H1 (cell line): ENCODE measurements at regions not wholly inside any gene's neighbourhood (a gene's known extent, or its start where the extent isn't known, plus 50 kb on each side); places are given as distances from the start of the nearest gene placed in this dataset.

ENCODE experiments used
- CTCF ChIA-PET: fragments of 300-600 bp; sonication (Branson Sonifier 250); formaldehyde crosslinking; loops from one replicate; lab custom pipeline; 2021; ENCODE audit not compliant: partially characterized antibody; lab: Charles Lee
- POLR2A ChIA-PET: fragments of 300-600 bp; sonication (Branson Sonifier 250); formaldehyde crosslinking; loops from one replicate; lab custom pipeline; 2021; ENCODE audit warnings: inconsistent platforms; ENCODE audit not compliant: partially characterized antibody; lab: Charles Lee
- DNase-seq, 2 experiments: peaks; one replicate each; pipeline versions ENCODE4 v3.0.0 to v3.0.0-alpha.2; 2010 to 2022; ENCODE audit warnings: low spot score in 2 of 2, low read depth in 1 of 2, mixed read lengths in 1 of 2
- FAIRE-seq: peaks from 2 replicates; lab custom pipeline; 2011; peaks lifted over from hg19 to GRCh38; lab: Jason Lieb, UNC
- H2AFZ ChIP-seq: 2 replicates; pipeline ENCODE4 v1.8.1; 2012; ENCODE audit warnings: low read length, inconsistent platforms
- H2AK5ac ChIP-seq: 2 replicates; pipeline ENCODE4 v1.6.1; 2013; ENCODE audit warnings: low read depth, low read length
- H2BK120ac ChIP-seq: replicated peaks from 2 replicates; pipeline ENCODE3; 2013; ENCODE audit warnings: low read depth, low read length, inconsistent platforms
- H2BK12ac ChIP-seq: 2 replicates; pipeline ENCODE4 v1.6.1; 2013; ENCODE audit warnings: low read depth, low read length
- H2BK15ac ChIP-seq: 2 replicates; pipeline ENCODE4 v1.6.1; 2013; ENCODE audit warnings: low read length
- H2BK20ac ChIP-seq: 2 replicates; pipeline ENCODE4 v1.6.1; 2013; ENCODE audit warnings: low read length
- H2BK5ac ChIP-seq: 2 replicates; pipeline ENCODE4 v1.6.1; 2013; ENCODE audit warnings: low read depth, low read length
- H3K14ac ChIP-seq: 2 replicates; pipeline ENCODE4 v1.6.1; 2013; ENCODE audit warnings: inconsistent platforms; ENCODE audit not compliant: insufficient read length
- H3K18ac ChIP-seq: 2 replicates; pipeline ENCODE4 v1.6.1; 2013; ENCODE audit warnings: low read length; ENCODE audit errors: extremely low read depth
- H3K23ac ChIP-seq: 2 replicates; pipeline ENCODE4 v1.6.1; 2013; ENCODE audit warnings: inconsistent platforms; ENCODE audit not compliant: insufficient read length
- H3K23me2 ChIP-seq: 2 replicates; pipeline ENCODE4 v1.6.1; 2013; ENCODE audit warnings: low read depth, low read length
- H3K27ac ChIP-seq: 2 replicates; pipeline ENCODE4 v1.6.1; 2011; ENCODE audit warnings: low read depth, low read length, inconsistent platforms
- H3K27me3 ChIP-seq, 4 experiments: replicated peaks in 1 of 4; 1 replicate in 1 of 4; 2 replicates in 3 of 4; pipeline versions ENCODE4 v1.6.1 to v1.8.1; 2011 to 2013; ENCODE audit warnings: low read length in 3 of 4, mild to moderate bottlenecking in 3 of 4, inconsistent platforms in 2 of 4, mixed read lengths in 2 of 4, moderate library complexity in 1 of 4; ENCODE audit not compliant: control insufficient read depth in 3 of 4, insufficient read depth in 3 of 4; ENCODE audit errors: extremely low read depth in 1 of 4
- H3K36me3 ChIP-seq, 4 experiments: 2 replicates each; pipeline versions ENCODE4 v1.6.1 to v1.8.1; 2011 to 2013; ENCODE audit warnings: mild to moderate bottlenecking in 4 of 4, low read length in 3 of 4, moderate library complexity in 2 of 4, control low read depth in 1 of 4, inconsistent platforms in 1 of 4; ENCODE audit not compliant: insufficient read depth in 4 of 4, control insufficient read depth in 2 of 4
- H3K4ac ChIP-seq: replicated peaks from 2 replicates; pipeline ENCODE3; 2013; ENCODE audit warnings: low read length, low read depth, mixed read lengths, inconsistent platforms; ENCODE audit not compliant: insufficient read length
- H3K4me1 ChIP-seq, 4 experiments: replicated peaks in 1 of 4; 1 replicate in 1 of 4; 2 replicates in 3 of 4; pipeline versions ENCODE4 v1.6.1 to v1.8.1; 2011 to 2013; ENCODE audit warnings: low read length in 3 of 4, inconsistent platforms in 2 of 4, mixed read lengths in 1 of 4; ENCODE audit not compliant: insufficient read depth in 4 of 4, control insufficient read depth in 3 of 4
- H3K4me2 ChIP-seq, 2 experiments: 2 replicates each; pipeline versions ENCODE4 v1.6.1 to v1.8.1; 2011 to 2013; ENCODE audit warnings: low read depth in 2 of 2, low read length in 2 of 2, control low read depth in 1 of 2, inconsistent platforms in 1 of 2, mild to moderate bottlenecking in 1 of 2; ENCODE audit not compliant: insufficient read depth in 1 of 2
- H3K4me3 ChIP-seq, 4 experiments: fragments of 200-600, 300-600 bp in 1 of 4; sonication (generic), shearing (Covaris generic), sonication (Bioruptor Twin) in 1 of 4; 2 replicates each; pipeline versions ENCODE4 v1.5.1 to v1.8.1; 2011 to 2016; ENCODE audit warnings: low read length in 4 of 4, low read depth in 3 of 4, control low read depth in 2 of 4, inconsistent platforms in 2 of 4, mild to moderate bottlenecking in 2 of 4, mixed read lengths in 1 of 4, moderate library complexity in 1 of 4; ENCODE audit not compliant: insufficient read depth in 2 of 4; ENCODE audit errors: extremely low read depth in 1 of 4
- H3K56ac ChIP-seq: replicated peaks from 2 replicates; pipeline ENCODE3; 2013; ENCODE audit warnings: low read depth, mild to moderate bottlenecking, mixed read lengths, low read length, inconsistent platforms; ENCODE audit not compliant: insufficient read length
- H3K79me1 ChIP-seq: 2 replicates; pipeline ENCODE4 v1.6.1; 2013; ENCODE audit warnings: low read depth, low read length, control low read depth
- H3K79me2 ChIP-seq, 2 experiments: 2 replicates each; pipeline versions ENCODE4 v1.6.1 to v1.8.1; 2012 to 2013; ENCODE audit warnings: low read length in 2 of 2, mild to moderate bottlenecking in 2 of 2, inconsistent platforms in 1 of 2; ENCODE audit not compliant: insufficient read depth in 2 of 2, control insufficient read depth in 1 of 2
- H3K9ac ChIP-seq, 4 experiments: replicated peaks in 1 of 4; 1 replicate in 1 of 4; 2 replicates in 3 of 4; pipeline versions ENCODE4 v1.6.1 to v1.8.1; 2011 to 2013; ENCODE audit warnings: low read depth in 3 of 4, low read length in 3 of 4, control low read depth in 2 of 4, mild to moderate bottlenecking in 2 of 4, moderate library complexity in 2 of 4, inconsistent platforms in 1 of 4; ENCODE audit errors: extremely low read depth in 1 of 4
- H3K9me3 ChIP-seq, 2 experiments: 2 replicates each; pipeline versions ENCODE4 v1.6.1 to v1.8.1; 2012 to 2013; ENCODE audit warnings: mild to moderate bottlenecking in 2 of 2, moderate library complexity in 2 of 2, control low read depth in 1 of 2, inconsistent platforms in 1 of 2, low read depth in 1 of 2, low read length in 1 of 2, mixed read lengths in 1 of 2; ENCODE audit not compliant: insufficient read depth in 2 of 2
- H4K20me1 ChIP-seq, 2 experiments: replicated peaks in 1 of 2; 2 replicates each; pipeline versions ENCODE3 to v1.8.1; 2011 to 2013; ENCODE audit warnings: inconsistent platforms in 2 of 2, low read length in 2 of 2, mild to moderate bottlenecking in 1 of 2; ENCODE audit not compliant: insufficient read depth in 2 of 2, control insufficient read depth in 1 of 2
- H4K5ac ChIP-seq: 2 replicates; pipeline ENCODE4 v1.6.1; 2013; ENCODE audit warnings: low read length, low read depth, mixed read lengths, inconsistent platforms; ENCODE audit not compliant: insufficient read length
- H4K8ac ChIP-seq: 2 replicates; pipeline ENCODE4 v1.8.0; 2013; ENCODE audit warnings: mild to moderate bottlenecking, moderate library complexity, low read length, inconsistent platforms; ENCODE audit not compliant: insufficient read depth; ENCODE audit errors: extremely low read depth
- H4K91ac ChIP-seq: replicated peaks from 2 replicates; pipeline ENCODE3; 2013; ENCODE audit warnings: low read length, mixed read lengths, inconsistent platforms; ENCODE audit not compliant: insufficient read length
- BACH1 ChIP-seq: IDR thresholded peaks from 2 replicates; pipeline ENCODE4 v1.6.1; 2012; ENCODE audit warnings: low read length, improper control_type of control experiment
- CBX8 ChIP-seq: fragments of 300-800, 300-1000 bp; sonication (generic); IDR thresholded peaks from 2 replicates; pipeline ENCODE4 v1.7.1; 2016; ENCODE audit warnings: low read depth, low read length, borderline replicate concordance
- PHF8 ChIP-seq: fragments of 200-600 bp; sonication (generic); conservative IDR thresholded peaks from 2 replicates; pipeline ENCODE4 v1.7.1; 2012; ENCODE audit warnings: low read depth, mild to moderate bottlenecking, inconsistent platforms, low read length, moderate library complexity
- POLR2A ChIP-seq, 2 experiments: IDR thresholded peaks; 1 replicate in 1 of 2; 2 replicates in 1 of 2; pipeline ENCODE4 v1.6.1; 2011; ENCODE audit warnings: low read depth in 2 of 2, low read length in 2 of 2, mild to moderate bottlenecking in 2 of 2; ENCODE audit errors: control extremely low read depth in 1 of 2
- SIX5 ChIP-seq: IDR thresholded peaks from 2 replicates; pipeline ENCODE4 v1.6.1; 2011; ENCODE audit warnings: mild to moderate bottlenecking, low read depth, low read length
- YY1 ChIP-seq: IDR thresholded peaks from 2 replicates; pipeline ENCODE4 v1.6.1; 2011; ENCODE audit warnings: low read depth, mild to moderate bottlenecking, low read length

DNA sequence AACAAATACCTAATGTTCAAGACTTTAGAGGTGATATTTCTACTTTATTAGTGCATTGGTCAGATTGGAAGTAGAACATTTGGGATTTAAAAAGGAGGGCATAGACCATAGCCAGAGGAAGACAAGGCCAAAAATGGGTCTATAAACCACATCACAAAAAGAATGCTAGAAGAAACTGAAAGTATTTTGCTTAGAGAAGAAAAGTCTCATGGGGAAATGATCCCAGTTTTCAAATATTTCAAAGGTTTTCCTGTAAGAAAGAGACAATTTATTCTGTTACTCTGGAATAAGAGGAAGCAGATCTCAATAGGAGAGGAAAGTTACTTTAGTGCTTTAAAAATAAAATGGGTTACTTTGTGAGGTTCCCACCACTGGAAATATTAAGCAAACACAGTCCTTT is 341.4 kb downstream of the TNS1 start:
- Histone ChIP-seq H2BK20ac (no peak overlapping the region), H3K4me3 (no peak overlapping the region)
- CTCF ChIA-PET: no interaction called here

More for the DNA sequence above, 341.4 kb downstream of the TNS1 start:
- POLR2A ChIA-PET: no interaction called here
- Histone ChIP-seq H3K79me1 (no peaks in the 10 kb centered on the region), H3K27ac (no peak overlapping the region), H3K36me3 (no peaks in the 10 kb centered on the region), H4K91ac (no peak overlapping the region), H2BK15ac (no peak overlapping the region), H3K4me1 (no peaks in the 10 kb centered on the region), H3K23me2 (no peaks in the 10 kb centered on the region), H3K79me2 (no peaks in the 10 kb centered on the region), H2BK12ac (no peak overlapping the region), H2BK5ac (no peak overlapping the region), H2AFZ (no peak overlapping the region), H3K9ac (no peak overlapping the region), H3K18ac (no peak overlapping the region), H3K14ac (no peak overlapping the region), H3K4me2 (no peak overlapping the region), H2AK5ac (no peak overlapping the region), H4K8ac (no peak overlapping the region), H3K4ac (no peak overlapping the region), H3K23ac (no peak overlapping the region), H3K56ac (no peak overlapping the region), H2BK120ac (no peak overlapping the region), H3K9me3 (no peaks in the 10 kb centered on the region), H3K27me3 (no peaks in the 10 kb centered on the region), H4K20me1 (no peaks in the 10 kb centered on the region), H4K5ac (no peak overlapping the region)
- TF ChIP-seq POLR2A (IDR thresholded peaks at IDR 0.05; ENCODE audit: control extremely low read depth in 1 of 2, low read depth in 2 of 2, low read length in 2 of 2) (no peak), CBX8 (no peak), PHF8 (no peak), BACH1 (no peak), YY1 (no peak), SIX5 (no peak)
- no peak for DNase-seq
- no peak for FAIRE-seq
